Ishikawa (cell line): ENCODE measurements at regions not wholly inside any gene's neighbourhood (a gene's known extent, or its start where the extent isn't known, plus 50 kb on each side); places are given as distances from the start of the nearest gene placed in this dataset.

Source experiments
- EP300 ChIP-seq: IDR thresholded peaks from 2 replicates; pipeline ENCODE4 v1.6.1; 2012; ENCODE audit warnings: borderline replicate concordance
- MAX ChIP-seq: IDR thresholded peaks from 2 replicates; pipeline ENCODE4 v1.6.1; 2012
- REST ChIP-seq: IDR thresholded peaks from 2 replicates; pipeline ENCODE4 v1.6.1; 2012; ENCODE audit warnings: low read depth, mild to moderate bottlenecking

GRCh38 chr7:131883196-131883595, 326.8 kb upstream of the PODXL start:
- TF ChIP-seq EP300 (no peak), REST (no peak), MAX (no peak)
